Astrocyte (in vitro differentiated cells and primary cell): ENCODE measurements at regions not wholly inside any gene's neighbourhood (a gene's known extent, or its start where the extent isn't known, plus 50 kb on each side); places are given as distances from the start of the nearest gene placed in this dataset.

ENCODE experiments used
- DNase-seq: peaks from one replicate; pipeline ENCODE4 v3.0.0-alpha.2; 2010; ENCODE audit warnings: low read depth
- FAIRE-seq: peaks from 2 replicates; lab custom pipeline; 2011; peaks lifted over from hg19 to GRCh38; lab: Jason Lieb, UNC
- H2AFZ ChIP-seq: 2 replicates; pipeline ENCODE4 v1.6.0; 2012; ENCODE audit warnings: low read depth, low read length, inconsistent platforms
- H3K27ac ChIP-seq: 2 replicates; pipeline ENCODE4 v1.5.1; 2011; ENCODE audit warnings: low read depth, low read length, inconsistent platforms
- H3K27me3 ChIP-seq: 2 replicates; pipeline ENCODE4 v1.6.0; 2011; ENCODE audit warnings: low read length, inconsistent platforms; ENCODE audit not compliant: insufficient read depth
- H3K36me3 ChIP-seq: 2 replicates; pipeline ENCODE4 v1.5.1; 2011; ENCODE audit warnings: low read length, inconsistent platforms; ENCODE audit not compliant: insufficient read depth
- H3K4me1 ChIP-seq: 2 replicates; pipeline ENCODE4 v1.5.1; 2011; ENCODE audit warnings: low read length, inconsistent platforms; ENCODE audit not compliant: insufficient read depth
- H3K4me2 ChIP-seq: 2 replicates; pipeline ENCODE4 v1.6.0; 2012; ENCODE audit warnings: low read length, inconsistent platforms
- H3K4me3 ChIP-seq: 2 replicates; pipeline ENCODE4 v1.5.1; 2011; ENCODE audit warnings: low read depth, mild to moderate bottlenecking, low read length, inconsistent platforms; ENCODE audit not compliant: insufficient read depth
- H3K79me2 ChIP-seq: 2 replicates; pipeline ENCODE4 v1.6.0; 2012; ENCODE audit warnings: mild to moderate bottlenecking, low read length, inconsistent platforms; ENCODE audit not compliant: insufficient read depth
- H3K9ac ChIP-seq: 2 replicates; pipeline ENCODE4 v1.6.0; 2012; ENCODE audit warnings: mild to moderate bottlenecking, low read length, inconsistent platforms
- H3K9me3 ChIP-seq: 2 replicates; pipeline ENCODE4 v1.5.1; 2012; ENCODE audit warnings: low read depth, mild to moderate bottlenecking, low read length, inconsistent platforms; ENCODE audit not compliant: insufficient read depth
- H4K20me1 ChIP-seq: 2 replicates; pipeline ENCODE4 v1.6.0; 2012; ENCODE audit warnings: low read length, inconsistent platforms; ENCODE audit not compliant: insufficient read depth
- H3K27ac Mint-ChIP-seq: one replicate; pipeline ENCODE4 v1.8.0; 2021; ENCODE audit warnings: mild to moderate bottlenecking, mixed read lengths; ENCODE audit not compliant: unreplicated experiment
- H3K27me3 Mint-ChIP-seq: one replicate; pipeline ENCODE4 v1.8.0; 2021; ENCODE audit warnings: low read depth, mixed read lengths; ENCODE audit not compliant: unreplicated experiment
- H3K36me3 Mint-ChIP-seq: one replicate; pipeline ENCODE4 v1.8.0; 2021; ENCODE audit warnings: low read depth, mixed read lengths; ENCODE audit not compliant: unreplicated experiment
- H3K4me1 Mint-ChIP-seq: one replicate; pipeline ENCODE4 v1.8.0; 2021; ENCODE audit warnings: low read depth, mixed read lengths; ENCODE audit not compliant: unreplicated experiment
- H3K4me3 Mint-ChIP-seq: one replicate; pipeline ENCODE4 v1.8.0; 2021; ENCODE audit warnings: mild to moderate bottlenecking, moderate library complexity, mixed read lengths; ENCODE audit not compliant: unreplicated experiment
- H3K9me3 Mint-ChIP-seq: one replicate; pipeline ENCODE4 v1.8.0; 2021; ENCODE audit warnings: mild to moderate bottlenecking, mixed read lengths; ENCODE audit not compliant: unreplicated experiment
- EZH2 ChIP-seq: IDR thresholded peaks from 2 replicates; pipeline ENCODE4 v1.6.1; 2012; ENCODE audit warnings: mild to moderate bottlenecking, low read length, inconsistent platforms; ENCODE audit not compliant: insufficient read depth
- TF ChIP-seq, protein P1 (sequence below): IDR thresholded peaks from 2 replicates; pipeline ENCODE4 v1.5.1; 2011; ENCODE audit warnings: low read depth, mild to moderate bottlenecking, inconsistent platforms, low read length, moderate library complexity; ENCODE audit not compliant: insufficient read depth

DNA sequence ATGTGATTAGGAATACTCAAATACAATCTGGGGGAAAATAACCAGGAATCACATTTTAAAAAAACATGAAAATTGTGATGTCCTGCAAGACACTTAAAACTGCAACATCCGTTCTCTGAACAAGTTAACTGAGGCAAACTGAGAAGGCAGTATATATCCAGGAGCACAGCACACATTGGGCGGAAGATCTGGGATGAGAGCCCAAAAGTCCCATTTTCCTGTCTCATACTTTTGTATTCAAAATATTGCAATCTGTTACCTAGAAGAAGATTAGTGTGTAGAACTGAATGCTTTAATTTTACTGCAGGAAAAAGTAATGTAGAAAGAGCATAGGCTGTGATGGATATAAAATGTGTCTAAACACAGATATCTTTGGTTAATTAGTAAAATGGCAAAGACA is 276.8 kb upstream of the FANCL start:
- H3K36me3 ChIP-seq, result no peaks in the 10 kb centered on the region
- TF ChIP-seq, protein P1, sequence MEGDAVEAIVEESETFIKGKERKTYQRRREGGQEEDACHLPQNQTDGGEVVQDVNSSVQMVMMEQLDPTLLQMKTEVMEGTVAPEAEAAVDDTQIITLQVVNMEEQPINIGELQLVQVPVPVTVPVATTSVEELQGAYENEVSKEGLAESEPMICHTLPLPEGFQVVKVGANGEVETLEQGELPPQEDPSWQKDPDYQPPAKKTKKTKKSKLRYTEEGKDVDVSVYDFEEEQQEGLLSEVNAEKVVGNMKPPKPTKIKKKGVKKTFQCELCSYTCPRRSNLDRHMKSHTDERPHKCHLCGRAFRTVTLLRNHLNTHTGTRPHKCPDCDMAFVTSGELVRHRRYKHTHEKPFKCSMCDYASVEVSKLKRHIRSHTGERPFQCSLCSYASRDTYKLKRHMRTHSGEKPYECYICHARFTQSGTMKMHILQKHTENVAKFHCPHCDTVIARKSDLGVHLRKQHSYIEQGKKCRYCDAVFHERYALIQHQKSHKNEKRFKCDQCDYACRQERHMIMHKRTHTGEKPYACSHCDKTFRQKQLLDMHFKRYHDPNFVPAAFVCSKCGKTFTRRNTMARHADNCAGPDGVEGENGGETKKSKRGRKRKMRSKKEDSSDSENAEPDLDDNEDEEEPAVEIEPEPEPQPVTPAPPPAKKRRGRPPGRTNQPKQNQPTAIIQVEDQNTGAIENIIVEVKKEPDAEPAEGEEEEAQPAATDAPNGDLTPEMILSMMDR, result no peak
- no peak for TF ChIP-seq EZH2
- Mint-ChIP-seq H3K9me3 (no peaks in the 10 kb centered on the region), H3K4me3 (no peak overlapping the region), H3K4me1 (no peaks in the 10 kb centered on the region), H3K36me3 (no peaks in the 10 kb centered on the region), H3K27me3 (no peaks in the 10 kb centered on the region), H3K27ac (no peak overlapping the region)
- H3K4me3 ChIP-seq, result no peak overlapping the region
- no peaks in the 10 kb centered on the region for H4K20me1 ChIP-seq
- no peak overlapping the region for H2AFZ ChIP-seq
- FAIRE-seq (no peak), DNase-seq (no peak)
- H3K4me1 ChIP-seq, result peaks cover 2% of the 10 kb centered on the region
- H3K79me2 ChIP-seq, result no peaks in the 10 kb centered on the region
- no peaks in the 10 kb centered on the region for H3K27me3 ChIP-seq
- no peak overlapping the region for H3K27ac ChIP-seq
- no peak overlapping the region for H3K4me2 ChIP-seq
- no peaks in the 10 kb centered on the region for H3K9me3 ChIP-seq
- H3K9ac ChIP-seq, result no peak overlapping the region

DNA sequence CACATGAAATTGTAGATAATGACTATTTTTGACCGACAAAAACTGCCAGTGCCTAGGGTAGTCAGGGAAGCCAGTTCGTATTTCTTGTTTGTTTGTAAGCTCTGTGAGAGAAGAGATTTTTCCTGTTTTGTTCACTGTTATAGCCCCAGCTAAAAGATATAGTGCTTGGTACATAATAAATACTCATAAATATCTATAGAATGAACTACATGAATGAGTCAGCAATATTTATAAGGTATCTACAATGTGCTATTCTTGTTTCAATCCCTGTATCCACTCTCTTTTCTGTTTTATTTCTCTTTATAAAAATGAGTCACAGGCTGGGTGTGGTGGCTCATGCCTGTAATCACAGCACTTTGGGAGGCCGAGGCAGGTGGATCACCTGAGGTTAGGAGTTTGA is 275.6 kb upstream of the FANCL start:
- H3K4me1 ChIP-seq, result no peaks in the 10 kb centered on the region
- no peak overlapping the region for H3K27ac ChIP-seq
- no peak overlapping the region for H3K4me3 Mint-ChIP-seq
- DNase-seq (no peak), FAIRE-seq (peak; percentile 17)
- H3K27me3 ChIP-seq, result no peaks in the 10 kb centered on the region
- no peaks in the 10 kb centered on the region for H3K36me3 ChIP-seq
- no peak overlapping the region for H2AFZ ChIP-seq
- H3K4me3 ChIP-seq, result no peak overlapping the region
- H3K79me2 ChIP-seq, result no peaks in the 10 kb centered on the region
- no peaks in the 10 kb centered on the region for H3K4me1 Mint-ChIP-seq
- no peak overlapping the region for H3K27ac Mint-ChIP-seq
- H3K27me3 Mint-ChIP-seq, result no peaks in the 10 kb centered on the region
- H3K9me3 Mint-ChIP-seq, result no peaks in the 10 kb centered on the region
- no peaks in the 10 kb centered on the region for H3K9me3 ChIP-seq
- no peak for TF ChIP-seq EZH2
- TF ChIP-seq, protein P1, result no peak
- H4K20me1 ChIP-seq, result no peaks in the 10 kb centered on the region
- H3K9ac ChIP-seq, result no peak overlapping the region
- no peaks in the 10 kb centered on the region for H3K36me3 Mint-ChIP-seq
- no peak overlapping the region for H3K4me2 ChIP-seq

DNA sequence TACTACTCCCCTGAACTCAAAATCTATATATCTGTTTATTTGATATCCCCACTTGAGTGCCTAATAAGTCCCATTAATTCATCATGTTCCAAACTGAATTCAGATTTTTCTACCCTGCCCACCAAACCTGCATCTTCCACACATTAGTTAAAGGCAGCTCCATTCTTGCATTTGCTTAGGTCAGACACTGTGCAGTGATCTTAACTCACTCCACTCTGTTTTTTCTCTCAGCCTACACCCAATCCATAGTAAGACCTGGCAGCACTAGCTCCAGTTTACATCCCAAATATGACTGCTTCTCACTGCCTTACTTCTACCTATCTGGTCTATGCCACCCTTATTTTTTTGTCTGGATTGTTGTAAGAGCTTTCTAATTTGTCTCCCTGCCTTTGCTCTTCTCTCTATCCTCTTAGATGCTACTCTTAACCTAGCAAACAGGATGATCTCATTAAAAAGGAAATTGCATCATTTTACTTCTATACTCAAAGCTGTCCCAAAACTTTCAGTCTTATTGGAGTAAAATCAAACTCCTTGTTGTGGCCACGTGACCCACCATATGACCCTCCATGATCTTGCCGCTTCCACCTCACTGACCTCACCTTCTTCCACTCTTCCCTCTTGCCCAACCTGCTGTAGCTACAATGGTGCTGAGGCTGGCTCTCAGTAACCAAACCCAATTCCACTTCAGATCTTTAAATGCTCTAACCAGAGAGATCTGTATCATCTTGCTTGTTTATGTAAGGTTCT is 274.9 kb upstream of the FANCL start:
- Mint-ChIP-seq H3K27ac (no peak overlapping the region), H3K9me3 (no peaks in the 10 kb centered on the region)
- no peaks in the 10 kb centered on the region for H3K79me2 ChIP-seq

More for the DNA sequence above, 274.9 kb upstream of the FANCL start:
- FAIRE-seq (no peak), DNase-seq (no peak)
- Histone ChIP-seq H3K9ac (no peak overlapping the region), H4K20me1 (no peaks in the 10 kb centered on the region), H3K4me2 (no peak overlapping the region), H3K9me3 (no peaks in the 10 kb centered on the region), H3K27me3 (no peaks in the 10 kb centered on the region), H3K27ac (no peak overlapping the region), H2AFZ (no peak overlapping the region), H3K4me1 (no peaks in the 10 kb centered on the region), H3K4me3 (no peak overlapping the region), H3K36me3 (no peaks in the 10 kb centered on the region)
- H3K36me3 Mint-ChIP-seq, result no peaks in the 10 kb centered on the region
- TF ChIP-seq EZH2, result no peak
- TF ChIP-seq, protein P1, result no peak
- H3K27me3 Mint-ChIP-seq, result no peaks in the 10 kb centered on the region
- H3K4me1 Mint-ChIP-seq, result no peaks in the 10 kb centered on the region
- H3K4me3 Mint-ChIP-seq, result no peak overlapping the region
